GM19455 (cell line): ENCODE measurements at regions not wholly inside any gene's neighbourhood (a gene's known extent, or its start where the extent isn't known, plus 50 kb on each side); places are given as distances from the start of the nearest gene placed in this dataset.

Experiments used
- ATAC-seq: cut with Tn5 transposase; IDR thresholded peaks from one replicate; pipeline ENCODE4 v1.9.1; 2021; ENCODE audit not compliant: unreplicated experiment

DNA sequence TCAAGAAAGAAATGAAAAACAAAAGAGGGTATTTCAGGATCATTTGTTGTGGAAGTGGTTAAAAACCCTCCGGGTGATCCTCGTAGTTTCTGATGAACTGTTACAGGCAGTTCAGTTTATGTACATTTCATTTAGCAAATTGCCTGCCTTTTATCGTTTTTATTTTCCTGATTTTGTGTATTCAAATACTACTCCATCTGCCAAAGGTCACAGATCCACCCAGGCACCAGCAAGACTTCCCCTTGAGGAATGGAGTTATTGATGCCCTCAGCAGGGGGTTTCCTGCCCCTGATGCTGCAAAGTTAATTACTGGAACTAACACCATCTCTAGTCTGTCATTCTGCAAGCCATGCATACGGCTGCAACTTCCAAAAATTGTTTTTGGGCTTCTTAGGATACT, 641.9 kb downstream of the SLC4A3 start:
- ATAC-seq = no peak

DNA sequence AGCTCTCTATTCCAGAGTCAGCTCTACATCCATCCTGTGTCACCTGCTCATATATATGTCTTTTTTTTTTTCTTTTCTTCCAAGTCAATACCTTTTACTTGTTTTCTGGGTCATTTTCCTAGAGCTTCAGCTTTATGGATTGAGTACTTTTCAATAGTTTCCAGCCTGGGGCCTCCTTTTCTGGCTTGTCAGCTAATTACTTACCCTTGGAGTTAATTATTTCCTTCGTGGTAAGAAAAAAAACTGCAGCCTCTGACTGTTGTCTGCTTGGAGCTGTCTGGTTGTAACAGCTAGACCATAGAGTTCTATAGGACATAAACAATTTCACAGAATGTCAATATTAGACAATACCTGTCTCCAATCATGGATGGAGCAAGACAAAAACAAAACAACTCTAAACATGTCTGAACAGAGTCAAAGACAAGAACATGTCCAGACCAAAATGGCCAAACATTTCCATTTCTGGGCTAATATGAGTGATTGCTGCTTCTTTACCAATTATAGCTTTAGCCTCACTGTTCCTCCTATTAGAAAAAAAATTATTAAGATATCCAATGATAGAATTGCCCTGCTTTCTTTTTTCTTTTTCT, 643.1 kb downstream of the SLC4A3 start:
- ATAC-seq = no peak

DNA sequence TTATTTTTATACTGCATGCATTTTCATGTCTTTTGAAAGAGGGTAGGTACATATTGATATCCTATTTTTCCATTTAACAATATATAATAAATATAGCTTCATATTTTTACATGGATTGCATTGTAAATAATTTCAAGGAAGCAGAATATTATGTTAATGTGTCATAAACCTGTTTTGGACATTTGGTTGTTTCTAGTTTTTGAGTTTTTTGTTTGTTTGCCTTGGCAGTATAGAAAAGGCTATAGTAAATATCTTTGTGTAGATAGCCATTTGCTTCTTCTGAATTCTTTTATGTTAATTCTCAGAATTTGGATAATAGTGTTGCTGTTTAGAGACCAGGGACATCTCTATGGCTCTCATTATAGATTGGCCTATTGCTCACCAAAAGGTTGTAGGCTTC, 645.2 kb downstream of the SLC4A3 start:
- ATAC-seq = no peak

DNA sequence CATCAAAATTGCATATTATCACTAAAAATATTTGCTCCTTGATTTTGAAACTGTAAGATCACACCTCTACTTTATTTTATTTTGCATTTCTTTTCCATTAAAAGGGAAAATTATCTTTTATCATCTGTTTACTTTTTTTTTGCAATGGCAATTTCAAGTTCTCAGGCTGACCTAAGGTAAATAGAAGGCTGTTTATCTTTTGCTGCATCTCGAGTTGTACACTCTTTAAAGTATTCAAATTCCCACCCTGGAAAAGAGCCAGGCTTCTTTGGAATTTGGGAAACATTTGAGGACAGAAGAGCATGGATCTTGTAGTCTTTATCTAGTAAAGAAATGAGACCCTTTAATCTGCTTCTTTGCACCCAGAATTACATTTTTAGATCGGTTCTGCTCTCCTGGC, 645.7 kb downstream of the SLC4A3 start:
- no peak for ATAC-seq

DNA sequence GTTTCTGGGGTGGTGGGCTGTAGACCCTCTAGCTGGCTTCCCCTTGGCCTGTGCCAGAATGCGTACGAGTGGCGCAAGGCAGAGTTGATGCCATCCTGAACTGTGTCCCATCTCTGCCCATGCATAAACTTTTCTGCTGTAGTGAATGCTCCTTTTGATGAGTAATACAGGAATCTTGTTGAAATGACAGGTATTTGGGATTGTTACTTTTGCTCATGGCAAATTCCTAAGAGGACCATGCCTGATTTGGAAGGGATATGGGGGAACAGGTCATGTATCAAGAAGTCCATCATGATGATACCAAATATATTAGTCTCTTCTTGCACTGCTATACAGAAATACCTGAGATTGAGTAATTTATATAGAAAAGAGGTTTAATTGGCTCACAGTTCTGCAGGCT, 648.0 kb downstream of the SLC4A3 start:
- no peak for ATAC-seq

DNA sequence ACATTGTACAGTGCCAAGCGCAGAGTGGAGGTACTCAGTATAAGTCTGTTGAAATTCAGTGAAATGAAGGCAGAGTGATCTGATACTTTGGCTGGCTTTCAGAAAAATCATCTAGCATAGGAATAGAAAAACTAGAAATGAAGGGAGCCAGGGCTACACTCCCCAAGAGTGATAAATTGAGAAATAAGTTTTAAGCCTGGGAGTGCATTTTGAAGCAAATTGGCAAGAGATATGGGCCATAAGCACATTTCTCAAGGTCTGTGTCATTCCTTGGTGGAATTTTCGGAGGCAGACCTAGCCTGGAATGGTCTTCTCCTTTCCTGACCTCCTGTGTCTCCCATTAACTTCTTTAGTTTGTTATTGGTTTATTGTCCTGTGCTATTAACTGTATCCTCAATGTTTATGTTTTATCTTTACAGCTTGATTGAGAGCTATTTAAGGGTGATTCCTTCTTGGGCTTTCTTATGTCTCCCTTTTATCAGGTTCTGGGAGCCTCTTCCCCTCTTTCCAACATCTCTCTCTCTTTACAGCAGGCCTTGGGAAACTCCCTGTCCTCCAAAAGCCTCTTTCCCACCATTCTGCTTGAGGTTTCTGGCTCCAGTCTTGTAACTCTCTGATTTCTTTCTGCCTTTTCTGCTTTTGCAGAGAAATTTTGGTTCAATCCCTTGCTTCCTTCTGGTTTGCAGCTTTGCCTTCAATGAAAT, 649.5 kb downstream of the SLC4A3 start:
- ATAC-seq = no peak

DNA sequence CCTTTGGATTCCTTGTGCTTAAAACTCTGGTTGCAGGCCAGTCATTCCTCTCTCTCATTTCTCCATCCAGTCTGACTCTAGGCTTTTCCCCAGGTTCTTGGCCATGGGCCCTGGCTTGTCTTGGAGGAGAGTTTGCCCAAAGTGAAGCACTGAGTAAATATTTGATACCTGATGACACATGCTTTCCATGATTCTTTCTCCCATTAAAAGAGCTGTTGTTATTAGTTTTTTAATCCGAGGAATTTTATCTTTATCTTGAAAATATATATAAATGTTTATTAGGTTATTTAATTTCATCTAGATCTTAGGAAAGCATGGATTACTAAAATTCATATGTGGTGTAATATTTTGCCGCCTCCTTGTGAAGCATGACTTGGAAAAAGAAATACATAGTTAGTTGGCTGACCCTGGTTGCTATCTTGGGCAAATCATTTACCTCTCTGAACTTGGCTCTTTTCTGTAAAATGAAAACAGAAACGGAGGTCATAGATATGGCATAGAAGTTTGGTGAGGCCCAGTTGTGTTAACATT, 650.1 kb downstream of the SLC4A3 start:
- no peak for ATAC-seq

DNA sequence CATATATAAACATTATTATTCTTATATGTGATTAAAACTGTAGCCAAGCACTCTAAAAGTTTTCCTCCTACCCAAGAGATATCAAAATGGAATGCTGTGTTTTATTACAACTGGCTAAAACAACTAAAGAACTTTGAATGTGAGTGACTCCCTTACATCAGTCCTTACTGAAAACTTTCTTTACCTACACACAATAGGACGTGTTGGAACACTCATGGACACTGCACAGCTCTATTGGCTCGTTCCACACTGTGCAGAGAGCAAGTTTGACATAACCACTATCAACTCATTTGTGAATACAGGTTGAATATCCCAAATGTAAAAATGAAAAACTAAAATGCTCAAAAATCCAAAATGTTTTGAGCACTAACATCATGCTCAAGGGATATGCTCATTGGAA, 650.6 kb downstream of the SLC4A3 start:
- no peak for ATAC-seq

DNA sequence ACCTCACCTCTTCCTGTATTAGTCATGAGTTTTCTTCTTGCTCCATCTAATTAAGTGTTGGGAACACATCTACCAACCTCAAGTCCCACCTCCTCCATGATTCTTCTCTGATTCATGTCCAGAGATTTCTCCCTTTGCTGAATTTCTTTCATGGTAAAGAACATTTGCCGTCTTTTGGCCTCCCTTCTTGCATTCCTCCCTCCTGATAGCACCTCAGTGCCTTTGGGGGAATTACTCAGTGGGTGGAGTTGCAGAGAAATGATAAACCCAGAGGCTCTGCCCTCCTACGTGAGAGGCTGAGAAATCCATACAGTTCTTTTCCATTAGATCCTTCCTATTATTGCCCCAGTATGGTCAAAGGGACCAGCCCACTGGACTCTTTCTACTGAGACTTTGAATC, 651.9 kb downstream of the SLC4A3 start:
- no peak for ATAC-seq

DNA sequence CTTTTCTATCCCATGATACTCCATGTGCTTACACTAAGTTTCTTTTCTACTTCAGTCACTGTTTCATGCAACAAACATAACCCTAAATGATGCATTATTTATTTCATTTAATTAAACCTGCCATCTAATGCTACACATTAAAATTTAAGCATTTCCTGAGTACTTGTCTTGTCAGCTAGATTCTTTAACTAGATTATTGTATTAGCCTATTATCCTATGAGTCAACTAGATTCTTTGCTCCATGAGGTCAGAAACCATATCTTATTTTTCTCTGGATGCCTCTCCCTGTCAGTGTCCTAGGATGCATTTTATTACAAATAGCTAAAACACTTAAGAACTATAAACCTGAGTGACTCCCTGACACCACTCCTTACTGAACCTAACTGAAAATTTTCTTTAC, 652.4 kb downstream of the SLC4A3 start:
- no peak for ATAC-seq

DNA sequence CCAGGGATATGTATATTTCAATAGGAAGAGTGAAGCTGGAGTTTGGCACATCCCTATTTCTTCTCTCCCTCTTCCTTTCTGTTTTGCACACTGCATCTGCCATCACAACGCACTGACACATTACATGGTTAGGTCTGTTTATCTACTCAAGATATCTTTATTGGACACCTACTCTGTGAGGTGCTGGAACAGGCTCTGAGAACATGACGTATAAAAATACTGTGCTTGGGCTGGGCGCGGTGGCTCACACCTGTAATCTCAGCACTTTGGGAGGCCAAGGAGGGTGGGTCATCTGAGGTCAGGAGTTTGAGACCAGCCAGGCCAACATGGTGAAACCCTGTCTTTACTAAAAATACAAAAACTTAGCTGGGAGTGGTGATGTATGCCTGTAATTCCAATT, 653.3 kb downstream of the SLC4A3 start:
- ATAC-seq = no peak

DNA sequence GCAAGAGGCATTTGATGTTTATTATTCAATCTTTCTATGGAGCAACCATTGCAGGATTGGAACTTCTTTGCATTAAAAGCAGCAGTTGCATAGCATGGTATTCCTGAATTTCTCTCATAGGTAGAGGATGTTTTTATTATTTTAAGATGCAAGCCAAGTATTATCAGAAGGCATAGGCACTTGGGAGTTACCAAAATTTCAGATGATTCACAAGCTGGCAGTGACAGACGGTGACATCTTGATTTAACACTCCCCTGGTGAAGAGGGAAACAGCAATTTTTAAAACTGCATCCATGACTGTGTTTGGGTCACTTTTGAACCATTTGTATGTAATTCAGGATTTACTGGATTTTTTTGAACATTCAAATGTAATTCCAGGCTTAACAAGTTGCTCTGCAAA, 654.3 kb downstream of the SLC4A3 start:
- ATAC-seq = no peak

DNA sequence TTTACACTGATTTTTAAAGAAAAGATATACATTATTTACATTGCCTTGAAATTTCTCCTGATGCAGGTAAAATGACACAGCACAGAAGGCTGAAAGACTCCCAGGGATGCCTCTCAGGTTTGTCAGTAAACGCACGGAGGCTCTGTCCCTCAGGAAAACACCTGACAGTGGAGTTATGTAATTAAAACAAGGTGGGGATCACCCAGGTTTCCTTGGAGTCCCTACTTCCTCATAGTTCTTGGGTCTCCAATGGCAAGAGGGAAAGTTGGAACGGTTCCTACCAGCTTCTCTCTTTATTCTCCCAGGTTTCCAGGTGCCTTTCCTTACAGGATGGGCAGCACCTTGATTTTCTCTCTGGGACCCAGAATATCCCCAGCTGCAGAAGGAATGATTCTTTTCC, 654.8 kb downstream of the SLC4A3 start:
- no peak for ATAC-seq

DNA sequence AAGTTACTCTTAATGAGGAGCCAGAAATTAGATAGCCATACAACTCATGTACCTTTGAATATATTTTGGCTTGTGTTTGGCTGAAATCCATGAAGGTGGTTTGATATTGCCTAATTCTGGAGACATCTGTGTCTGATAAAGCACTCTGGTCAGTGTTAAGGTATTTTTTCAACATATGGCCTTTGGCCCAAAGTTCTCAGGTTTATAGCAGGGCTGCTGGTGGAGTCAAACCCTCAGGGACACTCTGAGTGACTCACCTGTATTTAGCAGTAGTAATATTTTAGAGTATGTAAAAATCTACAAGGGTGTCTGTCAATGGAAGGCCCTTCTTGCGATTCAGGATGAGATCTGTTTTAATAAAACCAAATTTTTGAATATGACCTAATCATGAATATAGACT, 666.5 kb downstream of the SLC4A3 start:
- no peak for ATAC-seq

DNA sequence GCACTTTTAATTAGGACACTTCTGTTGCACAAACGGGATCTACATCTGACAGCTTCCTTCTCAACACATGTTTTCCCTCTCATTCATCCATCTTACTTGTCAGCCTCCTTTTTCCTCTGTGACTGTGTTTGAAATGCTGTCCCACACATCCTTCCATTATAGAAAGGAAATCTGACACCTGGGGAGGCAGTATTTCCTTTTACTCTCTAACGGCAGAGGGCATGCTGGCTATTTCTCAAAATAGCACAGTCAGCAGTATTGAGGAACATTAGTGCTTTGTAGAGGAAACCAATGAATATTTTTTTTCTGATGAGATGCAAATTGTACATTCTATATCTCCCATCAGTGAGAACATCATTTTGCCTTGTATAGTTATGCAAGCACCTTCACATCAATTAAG, 668.7 kb downstream of the SLC4A3 start:
- no peak for ATAC-seq

DNA sequence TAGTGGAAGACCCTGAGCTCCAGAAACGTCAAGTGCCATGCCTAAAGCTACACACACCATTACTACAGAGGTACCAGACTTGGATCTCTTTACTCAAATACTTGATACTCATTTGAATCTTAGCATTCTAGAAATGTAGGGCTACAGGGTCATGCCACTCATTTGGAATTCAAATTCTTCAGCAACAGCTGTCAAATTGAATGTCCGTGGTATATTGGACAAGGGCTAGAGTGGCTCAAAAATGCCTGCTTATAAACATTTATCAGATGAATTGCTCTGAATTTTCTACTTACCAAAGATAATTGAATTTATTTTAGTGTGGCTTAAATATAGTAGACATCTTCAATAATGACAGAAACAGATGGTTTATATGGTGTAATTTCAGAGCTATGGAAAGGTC, 669.7 kb downstream of the SLC4A3 start:
- no peak for ATAC-seq

DNA sequence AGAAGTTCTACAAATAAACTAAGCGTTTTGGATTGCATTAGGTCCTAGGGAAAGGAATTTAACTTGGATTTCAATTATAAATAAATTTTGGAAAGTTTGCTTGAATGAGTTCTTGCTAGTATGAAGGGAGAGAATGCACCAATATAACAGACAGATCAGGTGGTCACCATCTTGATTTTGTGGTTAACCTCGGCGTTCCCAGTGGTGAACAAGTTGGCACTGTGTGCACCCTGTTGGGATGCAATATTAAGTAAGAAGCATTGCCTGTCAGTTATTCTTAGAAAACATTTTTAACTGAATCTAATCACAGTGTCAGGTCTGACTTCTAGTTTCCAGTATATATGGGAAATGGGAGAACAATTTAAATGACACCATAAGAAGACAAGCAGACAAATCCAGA, 673.4 kb downstream of the SLC4A3 start:
- ATAC-seq = no peak

DNA sequence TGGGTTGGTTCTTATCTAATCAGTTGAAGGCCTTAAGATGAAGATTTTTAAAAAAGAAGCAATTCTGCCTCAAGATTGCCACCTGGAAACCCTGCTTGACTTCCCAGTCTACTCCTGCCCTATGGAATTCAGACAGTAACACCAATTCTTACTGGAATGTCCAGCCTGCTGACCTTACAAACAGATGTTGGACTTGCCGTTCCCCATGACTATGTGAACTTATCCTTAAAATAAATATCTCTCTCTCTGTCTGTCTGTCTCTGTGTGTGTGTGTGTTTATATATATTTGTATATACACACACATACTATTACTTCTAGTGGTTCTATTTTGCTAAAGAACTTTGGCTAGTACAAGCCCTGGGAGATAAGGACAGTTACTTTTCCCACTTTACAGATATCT, 675.3 kb downstream of the SLC4A3 start:
- no peak for ATAC-seq

DNA sequence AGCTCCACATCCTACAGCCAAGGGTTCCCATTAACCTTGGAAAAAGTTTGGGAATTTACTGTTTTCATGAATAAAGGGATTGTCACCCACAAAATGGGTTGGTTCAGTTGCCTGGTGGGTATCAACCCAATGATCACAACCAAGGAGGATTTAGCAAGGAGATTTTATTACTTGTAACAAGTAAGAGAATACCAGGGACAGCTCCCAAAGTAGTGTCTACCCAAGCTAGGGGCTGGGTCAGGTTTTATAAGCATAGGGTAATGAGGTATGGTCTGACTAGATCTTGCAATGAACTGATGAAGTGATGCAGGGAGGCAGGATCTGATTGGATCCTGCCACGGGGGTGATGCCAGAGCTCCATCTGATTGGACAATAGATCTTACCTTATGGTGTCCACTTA, 681.8 kb downstream of the SLC4A3 start:
- ATAC-seq = no peak

DNA sequence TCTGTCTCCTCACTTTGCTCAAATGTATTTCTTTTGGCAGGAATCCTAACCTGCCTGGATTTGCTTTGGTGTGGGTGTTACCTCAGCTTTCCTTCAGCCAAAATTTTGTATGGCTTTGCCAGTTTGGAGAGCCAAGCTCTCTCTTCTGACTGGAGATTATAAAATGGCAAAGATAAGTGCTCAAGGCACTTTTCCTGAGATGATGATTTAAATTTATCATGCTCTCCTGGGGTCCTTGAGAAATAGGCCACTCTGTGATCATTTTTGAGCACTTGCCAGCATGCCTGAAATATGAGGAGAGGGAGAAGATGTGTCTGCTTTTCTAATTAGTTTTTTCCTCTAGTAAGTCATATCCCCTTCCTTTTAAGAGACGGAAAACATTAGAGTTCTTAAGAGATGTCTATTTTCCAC, 683.0 kb downstream of the SLC4A3 start:
- no peak for ATAC-seq

DNA sequence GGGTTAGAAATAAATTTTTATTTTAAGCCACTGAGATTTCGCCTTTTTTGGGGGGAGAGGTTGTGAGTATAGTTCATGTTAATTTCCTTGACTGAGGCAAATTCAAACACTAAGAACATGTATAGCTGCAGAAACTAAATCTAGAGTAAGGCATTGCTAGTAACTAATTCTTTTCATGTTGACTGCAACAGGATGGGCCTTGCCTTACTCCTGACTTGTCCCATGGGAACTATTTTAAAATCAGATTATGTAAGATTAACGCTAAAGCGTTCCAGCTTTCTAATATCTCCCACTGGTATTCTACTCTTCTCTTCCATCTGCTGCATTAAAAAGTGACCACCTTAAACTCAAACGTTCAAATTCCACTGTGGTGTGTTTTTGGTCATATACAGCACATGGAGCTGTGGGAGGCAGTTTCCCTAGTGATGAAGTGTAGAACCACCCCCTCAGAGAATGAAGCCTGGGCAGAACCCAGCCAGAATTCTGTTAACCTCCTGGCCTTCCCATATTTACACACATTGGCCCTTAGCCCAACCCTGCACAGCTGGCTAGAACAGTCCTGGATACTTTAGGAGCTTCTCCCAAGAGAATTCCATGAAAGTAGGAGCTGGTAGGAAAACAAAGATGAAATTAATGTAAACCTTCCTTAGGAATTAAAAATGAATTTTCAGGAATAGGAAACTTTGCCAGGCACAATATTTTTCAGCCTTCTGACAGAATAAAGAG, 687.8 kb downstream of the SLC4A3 start:
- ATAC-seq = no peak

DNA sequence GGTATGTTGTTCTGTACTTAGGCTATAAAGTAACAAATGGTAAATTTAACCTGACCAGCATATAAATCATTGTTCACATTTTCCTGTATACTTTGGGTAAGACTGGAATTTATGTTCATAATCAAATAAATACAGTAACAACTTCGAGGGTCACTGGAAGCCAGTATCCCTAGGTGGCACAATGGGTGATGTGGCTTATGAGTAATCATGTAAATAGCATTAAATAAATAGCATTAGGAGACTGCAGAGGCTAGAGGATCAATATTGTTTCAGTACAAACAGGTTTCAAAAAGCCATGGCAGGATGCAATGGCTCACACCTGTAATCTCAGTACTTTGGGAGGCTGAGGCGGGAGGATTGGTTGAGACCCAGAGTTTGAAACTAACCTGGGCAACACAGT, 690.6 kb downstream of the SLC4A3 start:
- no peak for ATAC-seq
